ENCODE measurements at regions not wholly inside any gene's neighbourhood (a gene's known extent, or its start where the extent isn't known, plus 50 kb on each side); places are given as distances from the start of the nearest gene placed in this dataset.

DNA sequence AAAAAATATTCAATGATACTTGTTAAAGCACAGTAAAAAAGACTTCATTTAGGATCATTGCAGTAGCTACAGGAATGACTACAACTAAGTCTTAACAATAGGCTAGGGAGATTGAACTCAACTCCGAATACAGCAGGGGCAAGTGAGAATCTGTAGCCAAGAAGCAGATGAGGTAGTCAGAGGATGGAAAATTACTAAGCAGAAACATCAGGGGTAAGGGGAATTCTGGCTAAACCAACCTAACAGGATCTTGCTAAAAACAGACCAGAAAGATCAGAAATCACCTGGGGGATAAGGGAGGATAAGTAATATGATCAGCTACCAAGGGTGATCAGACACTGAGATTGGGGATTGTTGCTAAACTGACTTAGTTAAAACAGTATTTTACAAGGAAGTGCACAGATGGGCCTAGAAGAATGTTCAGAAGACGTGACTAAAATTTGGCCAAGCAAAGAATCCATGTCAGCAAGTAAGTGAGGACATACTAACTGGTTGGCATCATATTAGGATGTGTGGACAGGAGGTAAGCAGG, 217.5 kb downstream of the TENT5A start (continued):
- TF ChIP-seq EHMT2 (IDR thresholded peaks at IDR 0.05; ENCODE audit: low read depth), result no peak
- TF ChIP-seq, protein P1, sequence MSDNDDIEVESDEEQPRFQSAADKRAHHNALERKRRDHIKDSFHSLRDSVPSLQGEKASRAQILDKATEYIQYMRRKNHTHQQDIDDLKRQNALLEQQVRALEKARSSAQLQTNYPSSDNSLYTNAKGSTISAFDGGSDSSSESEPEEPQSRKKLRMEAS (IDR thresholded peaks at IDR 0.05), result no peak
- TF ChIP-seq HOXA7 (CRISPR knock-in tag; IDR thresholded peaks at IDR 0.05), result no peak
- TF ChIP-seq HDAC2 (IDR thresholded peaks at IDR 0.05), result no peak
- no peak for TF ChIP-seq KDM5A (IDR thresholded peaks at IDR 0.05)
- no peak for TF ChIP-seq FOSL2 (IDR thresholded peaks at IDR 0.05)
- TF ChIP-seq FOSL2 (CRISPR knock-in tag; IDR thresholded peaks at IDR 0.05), result no peak

DNA sequence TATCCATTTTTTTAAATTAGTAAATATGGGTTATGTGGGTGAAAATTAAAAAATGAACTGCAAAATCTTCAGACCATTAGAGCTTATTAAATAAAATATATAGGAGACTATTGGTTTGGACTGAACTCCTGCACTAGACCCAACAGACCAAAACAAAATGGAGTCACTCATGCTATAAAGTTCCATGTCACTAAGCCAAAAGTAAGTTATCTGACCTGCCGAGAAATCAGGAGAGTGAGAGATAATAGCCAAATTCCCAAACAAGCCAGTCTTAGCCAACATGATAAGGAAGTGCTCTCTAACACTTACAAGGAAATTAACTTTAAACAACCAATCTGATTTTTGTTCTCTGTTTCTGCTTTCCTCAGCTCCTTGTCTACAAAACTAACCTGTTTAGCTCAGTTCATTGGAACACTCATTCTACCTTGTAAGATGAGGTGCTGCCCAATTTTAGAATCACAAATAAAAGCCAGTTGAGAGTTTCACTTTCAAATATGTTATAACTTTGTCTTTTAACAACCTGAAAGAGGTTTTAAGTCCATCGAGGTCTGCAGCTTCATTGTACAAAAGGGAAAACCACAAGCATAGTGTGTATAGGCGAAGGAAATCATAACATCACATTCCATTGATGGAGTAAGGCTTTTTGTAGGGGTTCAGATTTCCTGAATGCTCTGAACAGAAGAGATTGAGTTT, 220.5 kb downstream of the TENT5A start:
- CTCF ChIA-PET, result no interaction called here
- Histone ChIP-seq H3K4me1 (no peaks in the 10 kb centered on the region), H3K9me3 (no peaks in the 10 kb centered on the region), H3K4me2 (no peak overlapping the region), H3K4me3 (no peak overlapping the region), H3K27ac (no peak overlapping the region)
- FAIRE-seq (no peak), DNase-seq (ENCODE audit: low read depth in 1 of 2, low spot score in 1 of 2) (no peak), ATAC-seq (no peak)
- 39% methylated on average over 3 of the region's 3 CpGs for WGBS (ENCODE audit: missing lambda C conversion rate)
- POLR2A ChIA-PET, result no interaction called here
- TF ChIP-seq CBX8 (IDR thresholded peaks at IDR 0.05) (no peak), CBX2 (IDR thresholded peaks at IDR 0.05; ENCODE audit: borderline replicate concordance, low read depth) (no peak), POLR2AphosphoS2 (conservative IDR thresholded peaks at IDR 0.05; ENCODE audit: low read length) (no peak), CHD2 (IDR thresholded peaks at IDR 0.05; ENCODE audit: low read length, partially characterized antibody) (no peak), POLR2A (IDR thresholded peaks at IDR 0.05; ENCODE audit: low read length) (no peak), EHF (CRISPR knock-in tag; IDR thresholded peaks at IDR 0.05) (no peak), RARB (CRISPR knock-in tag; IDR thresholded peaks at IDR 0.05) (no peak), NR3C1 (IDR thresholded peaks at IDR 0.05) (no peak), NPAS2 (CRISPR knock-in tag; IDR thresholded peaks at IDR 0.05; ENCODE audit: borderline replicate concordance) (no peak), JUNB (IDR thresholded peaks at IDR 0.05) (no peak), ZNF302 (CRISPR knock-in tag; IDR thresholded peaks at IDR 0.05) (no peak)
- TF ChIP-seq, protein P2, sequence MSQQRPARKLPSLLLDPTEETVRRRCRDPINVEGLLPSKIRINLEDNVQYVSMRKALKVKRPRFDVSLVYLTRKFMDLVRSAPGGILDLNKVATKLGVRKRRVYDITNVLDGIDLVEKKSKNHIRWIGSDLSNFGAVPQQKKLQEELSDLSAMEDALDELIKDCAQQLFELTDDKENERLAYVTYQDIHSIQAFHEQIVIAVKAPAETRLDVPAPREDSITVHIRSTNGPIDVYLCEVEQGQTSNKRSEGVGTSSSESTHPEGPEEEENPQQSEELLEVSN (IDR thresholded peaks at IDR 0.05; ENCODE audit: borderline replicate concordance, low read depth), result no peak
- TF ChIP-seq, protein P1 (IDR thresholded peaks at IDR 0.05), result no peak
- TF ChIP-seq, protein P3, sequence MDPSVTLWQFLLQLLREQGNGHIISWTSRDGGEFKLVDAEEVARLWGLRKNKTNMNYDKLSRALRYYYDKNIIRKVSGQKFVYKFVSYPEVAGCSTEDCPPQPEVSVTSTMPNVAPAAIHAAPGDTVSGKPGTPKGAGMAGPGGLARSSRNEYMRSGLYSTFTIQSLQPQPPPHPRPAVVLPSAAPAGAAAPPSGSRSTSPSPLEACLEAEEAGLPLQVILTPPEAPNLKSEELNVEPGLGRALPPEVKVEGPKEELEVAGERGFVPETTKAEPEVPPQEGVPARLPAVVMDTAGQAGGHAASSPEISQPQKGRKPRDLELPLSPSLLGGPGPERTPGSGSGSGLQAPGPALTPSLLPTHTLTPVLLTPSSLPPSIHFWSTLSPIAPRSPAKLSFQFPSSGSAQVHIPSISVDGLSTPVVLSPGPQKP (IDR thresholded peaks at IDR 0.05; ENCODE audit: low read depth, low read length), result no peak
- TF ChIP-seq, protein P4, sequence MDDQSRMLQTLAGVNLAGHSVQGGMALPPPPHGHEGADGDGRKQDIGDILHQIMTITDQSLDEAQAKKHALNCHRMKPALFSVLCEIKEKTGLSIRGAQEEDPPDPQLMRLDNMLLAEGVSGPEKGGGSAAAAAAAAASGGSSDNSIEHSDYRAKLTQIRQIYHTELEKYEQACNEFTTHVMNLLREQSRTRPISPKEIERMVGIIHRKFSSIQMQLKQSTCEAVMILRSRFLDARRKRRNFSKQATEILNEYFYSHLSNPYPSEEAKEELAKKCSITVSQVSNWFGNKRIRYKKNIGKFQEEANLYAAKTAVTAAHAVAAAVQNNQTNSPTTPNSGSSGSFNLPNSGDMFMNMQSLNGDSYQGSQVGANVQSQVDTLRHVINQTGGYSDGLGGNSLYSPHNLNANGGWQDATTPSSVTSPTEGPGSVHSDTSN (IDR thresholded peaks at IDR 0.05), result no peak
- TF ChIP-seq, protein P5, sequence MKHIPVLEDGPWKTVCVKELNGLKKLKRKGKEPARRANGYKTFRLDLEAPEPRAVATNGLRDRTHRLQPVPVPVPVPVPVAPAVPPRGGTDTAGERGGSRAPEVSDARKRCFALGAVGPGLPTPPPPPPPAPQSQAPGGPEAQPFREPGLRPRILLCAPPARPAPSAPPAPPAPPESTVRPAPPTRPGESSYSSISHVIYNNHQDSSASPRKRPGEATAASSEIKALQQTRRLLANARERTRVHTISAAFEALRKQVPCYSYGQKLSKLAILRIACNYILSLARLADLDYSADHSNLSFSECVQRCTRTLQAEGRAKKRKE (CRISPR knock-in tag; IDR thresholded peaks at IDR 0.05; ENCODE audit: low read depth), result no peak

DNA sequence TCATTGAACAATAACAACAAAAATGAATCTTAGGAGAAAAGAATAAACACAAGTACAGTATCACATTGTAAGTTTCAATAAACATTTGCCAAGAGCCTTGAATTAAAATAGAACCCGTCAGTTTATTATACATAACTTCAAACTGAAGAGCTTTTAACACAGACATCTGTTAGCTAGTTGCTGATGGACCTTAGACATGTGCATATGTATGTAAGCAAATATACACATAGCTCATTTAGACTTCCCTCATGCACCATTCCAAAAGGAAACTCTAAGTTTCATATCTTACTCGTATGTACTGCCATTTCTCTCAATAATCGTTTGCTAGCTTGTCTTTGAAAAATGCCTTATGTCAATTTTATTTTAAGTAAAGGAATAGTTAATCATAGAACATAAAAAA, 235.0 kb downstream of the TENT5A start:
- Histone ChIP-seq H3K4me1 (no peaks in the 10 kb centered on the region), H3K4me3 (no peak overlapping the region), H3K4me2 (no peak overlapping the region), H3K9me3 (no peaks in the 10 kb centered on the region), H3K27ac (no peak overlapping the region)
- 33% methylated on average over 3 of the region's 3 CpGs for WGBS (ENCODE audit: missing lambda C conversion rate)
- ATAC-seq (no peak), DNase-seq (ENCODE audit: low read depth in 1 of 2, low spot score in 1 of 2) (no peak), FAIRE-seq (no peak)
- CTCF ChIA-PET, result no interaction called here
- TF ChIP-seq JUN (IDR thresholded peaks at IDR 0.05) (no peak), HOXA7 (CRISPR knock-in tag; IDR thresholded peaks at IDR 0.05) (no peak)
- POLR2A ChIA-PET, result no interaction called here
